ENCODE measurements at regions not wholly inside any gene's neighbourhood (a gene's known extent, or its start where the extent isn't known, plus 50 kb on each side); places are given as distances from the start of the nearest gene placed in this dataset.

DNA sequence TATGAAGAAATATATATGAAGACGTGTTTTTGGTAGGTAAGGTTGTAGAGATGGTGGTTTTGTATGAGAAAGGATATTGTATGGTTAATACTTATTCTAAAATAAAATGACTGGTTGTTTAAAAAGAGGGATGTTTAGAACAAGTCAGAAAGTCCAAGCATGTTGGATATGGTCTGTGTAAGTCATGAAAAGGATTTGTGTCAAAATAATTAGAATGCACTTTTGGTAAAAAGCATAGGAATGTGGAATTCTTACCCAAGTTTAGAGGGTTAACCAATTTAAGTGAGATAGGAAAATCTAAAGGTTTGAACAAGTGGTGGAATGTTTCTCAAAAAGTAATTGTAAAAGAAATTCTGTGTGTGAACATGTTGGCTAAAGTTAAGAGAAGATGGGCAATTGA lies 1556.5 kb upstream of the C9orf72 start:
- Histone ChIP-seq H2BK5ac (ENCODE audit: low read depth, low read length) (no peak overlapping the region), H3K14ac (ENCODE audit: insufficient read length) (no peak overlapping the region), H4K8ac (ENCODE audit: extremely low read depth, insufficient read depth, low read length) (no peak overlapping the region), H3K79me2 (ENCODE audit: control insufficient read depth in 1 of 2, insufficient read depth in 2 of 2, low read length in 2 of 2) (no peaks in the 10 kb centered on the region), H3K23me2 (ENCODE audit: low read depth, low read length) (no peaks in the 10 kb centered on the region), H3K27me3 (replicated peaks in 1 of 4; ENCODE audit: control insufficient read depth in 3 of 4, extremely low read depth in 1 of 4, insufficient read depth in 3 of 4, low read length in 3 of 4) (no peaks in the 10 kb centered on the region), H2AFZ (ENCODE audit: low read length) (no peak overlapping the region), H3K9ac (replicated peaks in 1 of 4; ENCODE audit: extremely low read depth in 1 of 4, low read depth in 3 of 4, low read length in 3 of 4) (no peak overlapping the region), H3K18ac (ENCODE audit: extremely low read depth, low read length) (no peak overlapping the region), H3K4me1 (replicated peaks in 1 of 4; ENCODE audit: control insufficient read depth in 3 of 4, insufficient read depth in 4 of 4, low read length in 3 of 4) (no peaks in the 10 kb centered on the region), H3K79me1 (ENCODE audit: low read depth, low read length) (no peaks in the 10 kb centered on the region), H3K4ac (replicated peaks; ENCODE audit: insufficient read length, low read depth, low read length) (no peak overlapping the region), H3K36me3 (ENCODE audit: control insufficient read depth in 2 of 4, insufficient read depth in 4 of 4, low read length in 3 of 4) (peaks cover 0 to 23% (median 0%) of the 10 kb centered on the region in 4 experiments; a peak in 4 of 8 replicates), H2AK5ac (ENCODE audit: low read depth, low read length) (no peak overlapping the region), H3K4me2 (ENCODE audit: insufficient read depth in 1 of 2, low read depth in 2 of 2, low read length in 2 of 2) (no peak overlapping the region), H4K20me1 (replicated peaks in 1 of 2; ENCODE audit: control insufficient read depth in 1 of 2, insufficient read depth in 2 of 2, low read length in 2 of 2) (no peaks in the 10 kb centered on the region), H2BK120ac (replicated peaks; ENCODE audit: low read depth, low read length) (no peak overlapping the region), H3K27ac (ENCODE audit: low read depth, low read length) (no peak overlapping the region), H2BK20ac (ENCODE audit: low read length) (no peak overlapping the region), H2BK12ac (ENCODE audit: low read depth, low read length) (no peak overlapping the region), H3K9me3 (ENCODE audit: insufficient read depth in 2 of 2, low read depth in 1 of 2, low read length in 1 of 2) (peaks cover 53 to 59% of the 10 kb centered on the region in 2 experiments), H3K56ac (replicated peaks; ENCODE audit: insufficient read length, low read depth, low read length) (no peak overlapping the region), H4K5ac (ENCODE audit: insufficient read length, low read depth, low read length) (no peak overlapping the region), H4K91ac (replicated peaks; ENCODE audit: insufficient read length, low read length) (no peak overlapping the region), H3K4me3 (ENCODE audit: extremely low read depth in 1 of 4, insufficient read depth in 2 of 4, low read depth in 3 of 4, low read length in 4 of 4) (no peak overlapping the region), H2BK15ac (ENCODE audit: low read length) (no peak overlapping the region), H3K23ac (ENCODE audit: insufficient read length) (no peak overlapping the region)
- POLR2A ChIA-PET (ENCODE audit: partially characterized antibody) = no interaction called here
- WGBS, 2 experiments (ENCODE audit: extremely low coverage in 1 of 2, insufficient coverage in 1 of 2, insufficient read length in 1 of 2, insufficient replicate concordance in 2 of 2, low coverage in 1 of 2, low lambda C conversion rate in 2 of 2, missing lambda C conversion rate in 1 of 2) = 95 to 100% methylated on average over 1 of the region's 1 CpG
- FAIRE-seq (no peak), DNase-seq (ENCODE audit: low read depth in 1 of 2, low spot score in 2 of 2) (no peak)
- CTCF ChIA-PET (ENCODE audit: partially characterized antibody) = no interaction called here
- TF ChIP-seq BACH1 (IDR thresholded peaks at IDR 0.05; ENCODE audit: low read length) (no peak), ZNF274 (IDR thresholded peaks at IDR 0.05; ENCODE audit: borderline replicate concordance, extremely low read depth, low read length) (no peak), KDM1A (IDR thresholded peaks at IDR 0.05; ENCODE audit: borderline replicate concordance, low read length) (no peak), SP1 (IDR thresholded peaks at IDR 0.05; ENCODE audit: low read depth, low read length) (no peak), TBP (IDR thresholded peaks at IDR 0.05; ENCODE audit: low read depth, low read length) (no peak), CBX5 (IDR thresholded peaks at IDR 0.05; ENCODE audit: low read depth, low read length) (no peak), CTBP2 (IDR thresholded peaks at IDR 0.05; ENCODE audit: borderline replicate concordance, insufficient read depth, insufficient read length, low read length) (no peak), GABPA (IDR thresholded peaks at IDR 0.05; ENCODE audit: borderline replicate concordance, insufficient read depth, low read length) (no peak), BRCA1 (IDR thresholded peaks at IDR 0.05; ENCODE audit: low read depth, low read length) (no peak), SIX5 (IDR thresholded peaks at IDR 0.05; ENCODE audit: low read depth, low read length) (no peak), SIRT6 (IDR thresholded peaks at IDR 0.05; ENCODE audit: low read length) (no peak), SAP30 (IDR thresholded peaks at IDR 0.05; ENCODE audit: insufficient read depth, insufficient replicate concordance, low read length) (no peak), SIN3A (conservative IDR thresholded peaks at IDR 0.05 in 1 of 2, IDR thresholded peaks at IDR 0.05 in 1 of 2; ENCODE audit: low read depth in 1 of 2, low read length in 2 of 2) (no peak), KDM5A (IDR thresholded peaks at IDR 0.05; ENCODE audit: low read length) (no peak), EP300 (IDR thresholded peaks at IDR 0.05; ENCODE audit: borderline replicate concordance in 1 of 2, low read depth in 2 of 2, low read length in 2 of 2) (no peak), TCF12 (IDR thresholded peaks at IDR 0.05; ENCODE audit: low read depth, low read length) (no peak)
